ENCODE measurements at regions not wholly inside any gene's neighbourhood (a gene's known extent, or its start where the extent isn't known, plus 50 kb on each side); places are given as distances from the start of the nearest gene placed in this dataset.

DNA sequence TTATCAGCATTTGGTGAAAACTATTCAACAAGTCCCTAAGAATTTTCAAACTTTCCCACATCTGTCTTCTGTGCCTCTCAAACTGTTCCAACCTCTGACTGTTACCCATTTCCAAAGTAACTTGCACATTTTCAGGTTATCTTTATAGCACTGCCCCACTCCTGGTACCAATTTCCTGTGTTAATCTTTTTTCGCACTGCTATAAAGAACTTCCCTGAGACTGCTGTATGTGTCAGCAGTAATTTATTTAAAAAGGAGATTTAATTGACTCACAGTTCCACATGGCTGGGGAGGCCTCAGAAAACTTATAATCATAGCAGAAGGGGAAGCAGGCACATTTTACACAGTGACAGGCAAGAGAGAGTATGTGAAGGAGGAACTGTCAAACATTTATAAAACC is 310.9 kb upstream of the SLITRK3 start:
- CTCF ChIA-PET = no interaction called here
- no TSS peak for BruUV-seq (replicated peaks)
- no peaks in the 10 kb centered on the region for H3K36me3 ChIP-seq (ENCODE audit: control insufficient read depth in 1 of 2, insufficient read depth in 2 of 2, low read length in 2 of 2)
- intact Hi-C loops (cut with micrococcal nuclease) = no loop called here
- no peak overlapping the region for H3K9ac ChIP-seq (ENCODE audit: low read length)
- ATAC-seq (no peak), DNase-seq (ENCODE audit: low read depth, low spot score) (no peak)
- H3K9me3 ChIP-seq (ENCODE audit: control insufficient read depth in 1 of 2, insufficient read depth in 1 of 2, low read depth in 1 of 2, low read length in 2 of 2) = 0 out of 4 replicates have a peak, but pooled peaks cover 0 to 4% of the 10 kb centered on the region in 2 experiments
- no peak overlapping the region for H2AFZ ChIP-seq (ENCODE audit: low read depth, low read length, poor library complexity, severe bottlenecking)
- H3K79me2 ChIP-seq (ENCODE audit: insufficient read depth, low read length) = no peaks in the 10 kb centered on the region
- H4K20me1 ChIP-seq (ENCODE audit: insufficient read depth) = no peaks in the 10 kb centered on the region
- POLR2A ChIA-PET = no interaction called here
- H3K27ac ChIP-seq (ENCODE audit: low read depth, low read length) = no peak overlapping the region
- H3K4me3 ChIP-seq (replicated peaks in 1 of 2; ENCODE audit: low read depth in 1 of 2, low read length in 2 of 2) = no peak overlapping the region
- RAD21 ChIA-PET (ENCODE audit: low non-redundant PET in 1 of 2, low total read pairs in 2 of 2, uncharacterized antibody in 2 of 2, unreplicated experiment in 2 of 2) = no interaction called here
- no peaks in the 10 kb centered on the region for H3K4me1 ChIP-seq (ENCODE audit: control insufficient read depth in 1 of 2, insufficient read depth in 2 of 2, low read length in 2 of 2)
- no peak overlapping the region for H3K4me2 ChIP-seq (ENCODE audit: low read length)
- H3K9me2 ChIP-seq (ENCODE audit: insufficient read depth) = peaks cover 3% of the 10 kb centered on the region; the same call in 1 of the 2 replicates
- TF ChIP-seq CBX3 (IDR thresholded peaks at IDR 0.05; ENCODE audit: low read depth) (no peak), EZH2phosphoT487 (IDR thresholded peaks at IDR 0.05; ENCODE audit: borderline replicate concordance) (no peak), TCF7L2 (IDR thresholded peaks at IDR 0.05; ENCODE audit: borderline replicate concordance, extremely low read depth, insufficient read depth, insufficient read length) (no peak)
- TF ChIP-seq, protein P1, sequence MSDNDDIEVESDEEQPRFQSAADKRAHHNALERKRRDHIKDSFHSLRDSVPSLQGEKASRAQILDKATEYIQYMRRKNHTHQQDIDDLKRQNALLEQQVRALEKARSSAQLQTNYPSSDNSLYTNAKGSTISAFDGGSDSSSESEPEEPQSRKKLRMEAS (IDR thresholded peaks at IDR 0.05) = no peak
- H3K27me3 ChIP-seq (ENCODE audit: insufficient read depth, low read length) = no peaks in the 10 kb centered on the region

DNA sequence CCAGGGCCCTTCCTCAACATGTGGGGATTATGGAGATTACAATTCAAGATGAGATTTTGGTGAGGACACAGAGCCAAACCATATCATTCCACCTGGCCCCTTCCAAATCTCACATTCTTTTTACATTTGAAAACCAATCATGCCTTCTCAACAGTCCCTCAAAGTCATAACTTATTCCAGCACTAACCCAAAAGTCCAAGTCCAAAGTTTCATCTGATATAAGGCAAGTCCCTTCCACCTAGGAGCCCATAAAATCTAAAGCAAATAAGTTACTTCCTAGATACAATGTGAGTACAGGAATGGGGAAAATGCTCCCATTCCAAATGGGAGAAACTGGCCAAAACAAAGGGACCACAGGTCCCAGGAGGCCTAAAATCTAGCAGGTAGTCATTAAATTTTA is 309.5 kb upstream of the SLITRK3 start:
- CTCF ChIA-PET = no interaction called here
- RAD21 ChIA-PET (ENCODE audit: low non-redundant PET in 1 of 2, low total read pairs in 2 of 2, uncharacterized antibody in 2 of 2, unreplicated experiment in 2 of 2) = no interaction called here
- Histone ChIP-seq H3K9me2 (ENCODE audit: insufficient read depth) (peaks cover 3% of the 10 kb centered on the region; the same call in 1 of the 2 replicates), H3K79me2 (ENCODE audit: insufficient read depth, low read length) (no peaks in the 10 kb centered on the region), H3K36me3 (ENCODE audit: control insufficient read depth in 1 of 2, insufficient read depth in 2 of 2, low read length in 2 of 2) (no peaks in the 10 kb centered on the region), H3K27ac (ENCODE audit: low read depth, low read length) (no peak overlapping the region), H3K27me3 (ENCODE audit: insufficient read depth, low read length) (no peaks in the 10 kb centered on the region), H3K4me3 (replicated peaks in 1 of 2; ENCODE audit: low read depth in 1 of 2, low read length in 2 of 2) (no peak overlapping the region), H4K20me1 (ENCODE audit: insufficient read depth) (no peaks in the 10 kb centered on the region), H3K9ac (ENCODE audit: low read length) (no peak overlapping the region), H2AFZ (ENCODE audit: low read depth, low read length, poor library complexity, severe bottlenecking) (no peak overlapping the region), H3K4me2 (ENCODE audit: low read length) (no peak overlapping the region), H3K4me1 (ENCODE audit: control insufficient read depth in 1 of 2, insufficient read depth in 2 of 2, low read length in 2 of 2) (no peaks in the 10 kb centered on the region), H3K9me3 (ENCODE audit: control insufficient read depth in 1 of 2, insufficient read depth in 1 of 2, low read depth in 1 of 2, low read length in 2 of 2) (0 out of 4 replicates have a peak, but pooled peaks cover 0 to 4% of the 10 kb centered on the region in 2 experiments)
- POLR2A ChIA-PET = no interaction called here
- DNase-seq (ENCODE audit: low read depth, low spot score) (no peak), ATAC-seq (no peak)
- no TSS peak for BruUV-seq (replicated peaks)
- intact Hi-C loops (cut with micrococcal nuclease) = no loop called here
- no peak for TF ChIP-seq EZH2 (IDR thresholded peaks at IDR 0.05)
- TF ChIP-seq, protein P2, sequence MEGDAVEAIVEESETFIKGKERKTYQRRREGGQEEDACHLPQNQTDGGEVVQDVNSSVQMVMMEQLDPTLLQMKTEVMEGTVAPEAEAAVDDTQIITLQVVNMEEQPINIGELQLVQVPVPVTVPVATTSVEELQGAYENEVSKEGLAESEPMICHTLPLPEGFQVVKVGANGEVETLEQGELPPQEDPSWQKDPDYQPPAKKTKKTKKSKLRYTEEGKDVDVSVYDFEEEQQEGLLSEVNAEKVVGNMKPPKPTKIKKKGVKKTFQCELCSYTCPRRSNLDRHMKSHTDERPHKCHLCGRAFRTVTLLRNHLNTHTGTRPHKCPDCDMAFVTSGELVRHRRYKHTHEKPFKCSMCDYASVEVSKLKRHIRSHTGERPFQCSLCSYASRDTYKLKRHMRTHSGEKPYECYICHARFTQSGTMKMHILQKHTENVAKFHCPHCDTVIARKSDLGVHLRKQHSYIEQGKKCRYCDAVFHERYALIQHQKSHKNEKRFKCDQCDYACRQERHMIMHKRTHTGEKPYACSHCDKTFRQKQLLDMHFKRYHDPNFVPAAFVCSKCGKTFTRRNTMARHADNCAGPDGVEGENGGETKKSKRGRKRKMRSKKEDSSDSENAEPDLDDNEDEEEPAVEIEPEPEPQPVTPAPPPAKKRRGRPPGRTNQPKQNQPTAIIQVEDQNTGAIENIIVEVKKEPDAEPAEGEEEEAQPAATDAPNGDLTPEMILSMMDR (IDR thresholded peaks at IDR 0.05 in 2 of 3, conservative IDR thresholded peaks at IDR 0.05 in 1 of 3; ENCODE audit: borderline replicate concordance in 1 of 3, insufficient read depth in 1 of 3, low read depth in 2 of 3, low read length in 2 of 3) = no peak
- no peak for TF ChIP-seq SRF (IDR thresholded peaks at IDR 0.05; ENCODE audit: low read depth)
- no peak for TF ChIP-seq FOSL1 (IDR thresholded peaks at IDR 0.05; ENCODE audit: low read depth)
- TF ChIP-seq, protein P1 (IDR thresholded peaks at IDR 0.05) = no peak
- TF ChIP-seq ELF1 (IDR thresholded peaks at IDR 0.05; ENCODE audit: borderline replicate concordance, low read depth) = no peak
- TF ChIP-seq, protein P3, sequence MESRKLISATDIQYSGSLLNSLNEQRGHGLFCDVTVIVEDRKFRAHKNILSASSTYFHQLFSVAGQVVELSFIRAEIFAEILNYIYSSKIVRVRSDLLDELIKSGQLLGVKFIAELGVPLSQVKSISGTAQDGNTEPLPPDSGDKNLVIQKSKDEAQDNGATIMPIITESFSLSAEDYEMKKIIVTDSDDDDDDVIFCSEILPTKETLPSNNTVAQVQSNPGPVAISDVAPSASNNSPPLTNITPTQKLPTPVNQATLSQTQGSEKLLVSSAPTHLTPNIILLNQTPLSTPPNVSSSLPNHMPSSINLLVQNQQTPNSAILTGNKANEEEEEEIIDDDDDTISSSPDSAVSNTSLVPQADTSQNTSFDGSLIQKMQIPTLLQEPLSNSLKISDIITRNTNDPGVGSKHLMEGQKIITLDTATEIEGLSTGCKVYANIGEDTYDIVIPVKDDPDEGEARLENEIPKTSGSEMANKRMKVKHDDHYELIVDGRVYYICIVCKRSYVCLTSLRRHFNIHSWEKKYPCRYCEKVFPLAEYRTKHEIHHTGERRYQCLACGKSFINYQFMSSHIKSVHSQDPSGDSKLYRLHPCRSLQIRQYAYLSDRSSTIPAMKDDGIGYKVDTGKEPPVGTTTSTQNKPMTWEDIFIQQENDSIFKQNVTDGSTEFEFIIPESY (IDR thresholded peaks at IDR 0.05; ENCODE audit: extremely low read depth, insufficient replicate concordance, low read length) = no peak
- TF ChIP-seq, protein P4, sequence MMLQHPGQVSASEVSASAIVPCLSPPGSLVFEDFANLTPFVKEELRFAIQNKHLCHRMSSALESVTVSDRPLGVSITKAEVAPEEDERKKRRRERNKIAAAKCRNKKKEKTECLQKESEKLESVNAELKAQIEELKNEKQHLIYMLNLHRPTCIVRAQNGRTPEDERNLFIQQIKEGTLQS (IDR thresholded peaks at IDR 0.05) = no peak
- no peak for TF ChIP-seq RAD21 (IDR thresholded peaks at IDR 0.05; ENCODE audit: low read depth)
- no peak for TF ChIP-seq POLR2A (IDR thresholded peaks at IDR 0.05; ENCODE audit: borderline replicate concordance, extremely low read depth, insufficient read depth, insufficient read length)
- TF ChIP-seq TCF7L2 (IDR thresholded peaks at IDR 0.05; ENCODE audit: borderline replicate concordance, extremely low read depth, insufficient read depth, insufficient read length) = no peak
- TF ChIP-seq EGR1 (IDR thresholded peaks at IDR 0.05; ENCODE audit: low read depth) = no peak
- no peak for TF ChIP-seq ZFX (IDR thresholded peaks at IDR 0.05)
- TF ChIP-seq SP1 (IDR thresholded peaks at IDR 0.05; ENCODE audit: low read depth) = no peak
- no peak for TF ChIP-seq CEBPB (IDR thresholded peaks at IDR 0.05; ENCODE audit: low read depth)
- TF ChIP-seq ZNF274 (IDR thresholded peaks at IDR 0.05; ENCODE audit: low read depth, low read length) = no peak
